GM21423 (cell line): ENCODE measurements at regions not wholly inside any gene's neighbourhood (a gene's known extent, or its start where the extent isn't known, plus 50 kb on each side); places are given as distances from the start of the nearest gene placed in this dataset.
"Not testable (repeated sequence)": the region's sequence is repeated elsewhere in the genome, so short reads cannot be mapped to it uniquely, and the experiment has no call there.

ENCODE experiments used
- ATAC-seq: cut with Tn5 transposase; IDR thresholded peaks from one replicate; pipeline ENCODE4 v1.9.1; 2021; ENCODE audit warnings: mild to moderate bottlenecking, moderate library complexity; ENCODE audit not compliant: unreplicated experiment

DNA sequence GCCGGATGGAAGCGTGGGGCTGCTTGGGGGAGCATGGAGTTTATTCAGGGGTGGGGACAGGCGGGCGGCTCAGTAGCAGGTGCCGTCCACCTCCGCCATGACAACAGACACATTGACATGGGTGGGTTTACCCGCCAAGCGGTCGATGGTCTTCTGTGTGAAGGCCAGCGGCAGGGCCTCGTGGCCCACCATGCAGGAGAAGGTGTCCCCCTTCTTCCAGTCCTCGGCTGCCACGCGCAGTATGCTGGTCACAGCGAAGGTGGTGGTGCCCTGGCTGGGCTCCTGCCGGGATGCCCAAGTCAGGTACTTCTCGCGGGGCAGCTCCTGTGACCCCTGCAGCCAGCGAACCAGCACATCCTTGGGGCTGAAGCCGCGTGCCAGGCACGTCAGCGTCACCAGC, 180.7 kb downstream of the TMEM121 start:
- ATAC-seq = not testable (repeated sequence)

DNA sequence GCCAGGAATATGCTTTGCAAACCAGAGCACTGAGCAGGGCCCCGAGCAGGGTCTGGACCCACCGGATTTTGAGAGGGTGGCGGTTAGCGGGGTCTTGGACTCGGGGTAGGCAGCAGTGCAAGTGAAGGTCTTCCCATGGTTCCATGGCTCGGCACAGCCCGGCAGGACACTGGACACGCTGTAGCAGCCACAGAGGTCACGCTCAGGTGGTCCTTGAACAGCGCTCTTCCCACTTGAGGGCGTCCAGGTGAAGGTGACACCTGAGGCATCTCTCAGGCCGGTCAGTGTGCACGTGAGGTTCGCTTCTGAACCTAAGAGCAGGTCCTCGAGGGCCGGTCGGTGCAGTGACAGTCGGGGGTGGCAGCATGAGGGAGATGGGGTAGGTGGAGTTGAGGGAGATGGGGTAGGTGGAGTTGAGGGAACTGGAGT, 181.4 kb downstream of the TMEM121 start:
- ATAC-seq = not testable (repeated sequence)

DNA sequence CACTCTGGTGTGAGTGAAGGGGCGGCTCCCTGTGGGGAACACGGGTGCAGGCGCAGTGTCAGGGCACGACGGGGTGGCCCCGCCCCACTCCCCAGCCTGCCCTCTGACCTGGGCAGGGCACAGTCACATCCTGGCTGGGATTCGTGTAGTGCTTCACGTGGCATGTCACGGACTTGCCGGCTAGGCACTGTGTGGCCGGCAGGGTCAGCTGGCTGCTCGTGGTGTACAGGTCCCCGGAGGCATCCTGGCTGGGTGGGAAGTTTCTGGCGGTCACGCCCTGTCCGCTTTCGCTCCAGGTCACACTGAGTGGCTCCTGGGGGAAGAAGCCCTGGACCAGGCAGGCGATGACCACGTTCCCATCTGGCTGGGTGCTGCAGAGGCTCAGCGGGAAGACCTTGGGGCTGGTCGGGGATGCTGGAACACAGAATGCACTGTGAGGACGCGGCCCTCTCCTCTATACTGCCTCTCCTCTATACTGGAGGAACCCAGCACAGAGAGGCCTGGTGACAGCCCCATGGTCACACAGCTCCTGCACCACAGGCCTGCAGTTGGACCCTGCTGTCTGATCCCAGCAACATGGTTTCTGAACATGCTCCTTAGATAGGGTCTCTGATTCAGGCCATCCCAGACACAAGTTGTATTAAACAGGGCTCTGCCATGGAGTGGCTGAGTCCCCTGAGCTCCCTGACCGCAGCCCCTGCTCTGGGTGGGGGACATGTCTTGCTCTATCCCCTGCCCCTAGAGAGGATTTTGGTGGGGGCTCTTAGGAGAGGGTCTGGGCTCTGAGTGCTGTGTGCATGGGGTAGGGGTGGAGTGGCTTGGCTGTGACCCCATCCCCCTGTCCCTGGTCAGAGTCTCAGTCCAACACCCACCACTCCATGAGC, 182.1 kb downstream of the TMEM121 start:
- not testable (repeated sequence) for ATAC-seq

DNA sequence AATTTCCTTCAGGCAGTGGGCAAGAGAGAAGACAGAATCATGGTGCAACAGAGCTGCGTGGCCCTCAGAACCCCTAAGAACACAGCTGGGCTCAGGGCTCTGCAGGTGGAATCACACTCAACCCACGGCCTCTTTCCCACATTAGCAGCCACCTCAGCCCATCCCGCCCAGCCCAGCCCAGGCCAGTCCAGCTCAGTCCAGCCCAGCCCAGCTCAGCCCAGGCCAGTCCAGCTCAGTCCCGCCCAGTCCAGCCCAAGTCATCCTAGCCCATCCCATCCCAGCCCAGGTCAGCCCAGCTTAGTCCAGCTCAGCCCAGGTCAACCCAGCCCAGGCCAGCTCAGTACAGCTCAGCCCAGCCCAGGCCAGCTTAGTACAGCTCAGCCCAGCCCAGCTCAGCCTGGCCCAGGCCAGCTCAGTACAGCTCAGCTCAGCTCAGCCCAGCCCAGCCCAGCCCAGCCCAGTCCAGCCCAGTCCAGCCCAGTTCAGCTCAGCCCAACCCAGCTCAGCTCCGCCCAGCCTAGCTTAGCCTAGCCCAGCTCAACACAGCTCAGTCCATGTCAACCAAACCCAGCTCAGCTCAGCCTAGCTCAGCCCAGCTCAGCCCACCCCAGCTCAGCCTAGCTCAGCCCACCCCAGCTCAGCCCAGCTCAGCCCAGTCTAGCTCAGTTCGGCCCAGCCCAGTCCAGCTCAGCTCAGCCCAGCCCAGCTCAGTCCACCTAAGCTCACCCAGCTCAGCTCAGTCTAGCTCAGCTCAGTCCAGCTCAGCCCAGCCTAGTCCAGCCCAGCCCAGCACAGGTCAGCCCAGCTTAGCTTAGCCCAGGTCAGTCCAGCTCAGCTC, 183.1 kb downstream of the TMEM121 start:
- ATAC-seq = no peak

DNA sequence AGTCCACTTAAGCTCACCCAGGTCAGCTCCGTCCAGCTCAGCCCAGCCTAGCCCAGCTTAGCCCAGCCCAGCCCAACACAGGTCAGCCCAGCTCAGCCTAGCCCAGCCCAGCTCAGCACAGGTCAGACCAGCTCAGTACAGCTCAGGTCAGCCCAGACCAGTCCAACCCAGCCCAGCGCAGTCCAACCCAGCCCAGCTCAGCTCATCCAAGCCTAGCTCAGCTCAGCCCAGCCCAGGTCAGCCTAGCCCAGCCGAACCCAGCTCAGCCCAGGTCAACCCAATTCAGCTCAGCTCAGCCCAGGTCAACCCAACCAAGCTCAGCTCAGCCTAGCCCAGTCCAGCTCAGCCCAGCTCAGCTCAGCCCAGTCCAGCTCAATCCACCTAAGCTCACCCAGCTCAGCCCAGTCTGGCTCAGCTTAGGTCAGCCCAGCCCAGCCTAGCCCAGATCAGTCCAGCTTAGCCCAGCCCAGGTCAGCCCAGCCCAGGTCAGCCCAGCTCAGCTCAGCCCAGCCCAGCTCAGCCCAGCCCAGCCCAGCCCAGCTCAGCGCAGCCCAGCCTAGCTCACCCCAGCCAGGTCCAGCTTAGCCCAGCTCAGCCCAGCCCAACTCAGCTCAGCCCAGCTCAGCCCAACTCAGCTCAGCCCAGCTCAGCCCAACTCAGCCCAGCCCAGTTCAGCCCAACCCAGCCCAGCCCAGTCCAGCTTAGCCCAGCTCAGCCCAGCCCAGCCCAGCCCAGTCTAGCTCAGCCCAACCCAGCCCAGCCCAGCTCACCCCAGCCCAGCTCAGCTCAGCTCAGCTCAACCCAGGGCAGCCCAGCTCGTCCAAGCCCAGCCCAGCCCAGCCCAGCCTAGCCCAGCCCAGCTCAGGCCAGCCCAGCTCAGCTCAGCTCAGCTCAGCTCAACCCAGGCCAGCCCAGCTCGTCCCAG, 184.0 kb downstream of the TMEM121 start:
- no peak for ATAC-seq

DNA sequence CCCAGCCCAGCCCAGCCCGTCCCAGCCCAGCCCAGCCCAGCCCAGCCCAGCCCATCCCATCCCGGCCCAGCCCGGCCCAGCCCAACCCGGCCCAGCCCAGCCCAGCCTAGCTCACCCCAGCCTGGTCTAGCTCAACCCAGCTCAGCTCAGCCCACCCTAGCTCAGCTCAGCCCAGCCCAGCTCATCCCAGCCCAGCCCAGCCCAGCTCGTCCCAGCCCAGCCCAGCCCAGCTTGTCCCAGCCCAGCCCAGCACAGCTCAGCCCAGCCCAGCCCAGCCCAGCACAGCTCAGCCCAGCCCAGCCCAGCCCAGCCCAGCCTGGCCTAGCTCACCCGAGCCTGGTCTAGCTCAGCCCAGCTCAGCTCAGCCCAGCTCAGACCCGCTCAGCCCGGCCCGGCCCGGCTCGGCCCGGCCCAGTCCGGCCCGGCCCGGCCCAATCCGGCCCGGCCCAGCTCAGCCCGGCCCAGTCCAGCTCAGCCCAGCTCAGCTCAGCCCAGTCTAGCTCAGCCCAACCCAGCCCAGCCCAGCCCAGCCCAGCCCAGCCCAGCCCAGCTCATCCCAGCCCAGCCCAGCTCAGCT, 184.7 kb downstream of the TMEM121 start:
- no peak for ATAC-seq

DNA sequence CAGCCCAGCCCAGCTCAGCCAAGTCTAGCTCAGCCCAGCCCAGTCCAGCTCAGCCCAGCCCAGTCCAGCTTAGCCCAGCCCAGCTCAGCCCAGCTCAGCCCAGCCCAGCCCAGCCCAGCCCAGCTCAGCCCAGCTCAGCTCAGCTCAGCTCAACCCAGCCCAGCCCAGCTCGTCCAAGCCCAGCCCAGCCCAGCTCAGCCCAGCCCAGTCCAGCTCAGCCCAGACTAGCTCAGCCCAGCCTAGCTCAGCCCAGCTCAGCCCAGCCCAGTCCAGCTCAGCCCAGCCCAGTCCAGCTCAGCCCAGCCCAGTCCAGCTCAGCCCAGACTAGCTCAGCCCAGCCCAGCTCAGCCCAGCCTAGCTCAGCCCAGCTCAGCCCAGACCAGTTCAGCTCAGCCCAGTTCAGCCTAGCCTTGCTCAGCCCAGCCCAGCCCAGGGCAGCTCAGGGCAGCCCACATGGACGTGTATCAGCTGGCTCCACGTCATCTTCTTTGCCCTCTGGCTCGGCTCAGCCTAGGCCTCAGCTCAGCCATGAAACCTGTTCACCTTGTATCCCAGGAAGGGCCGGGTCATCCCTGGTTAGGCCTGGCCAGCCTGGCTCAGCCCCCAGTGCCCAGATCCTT, 185.6 kb downstream of the TMEM121 start:
- no peak for ATAC-seq

DNA sequence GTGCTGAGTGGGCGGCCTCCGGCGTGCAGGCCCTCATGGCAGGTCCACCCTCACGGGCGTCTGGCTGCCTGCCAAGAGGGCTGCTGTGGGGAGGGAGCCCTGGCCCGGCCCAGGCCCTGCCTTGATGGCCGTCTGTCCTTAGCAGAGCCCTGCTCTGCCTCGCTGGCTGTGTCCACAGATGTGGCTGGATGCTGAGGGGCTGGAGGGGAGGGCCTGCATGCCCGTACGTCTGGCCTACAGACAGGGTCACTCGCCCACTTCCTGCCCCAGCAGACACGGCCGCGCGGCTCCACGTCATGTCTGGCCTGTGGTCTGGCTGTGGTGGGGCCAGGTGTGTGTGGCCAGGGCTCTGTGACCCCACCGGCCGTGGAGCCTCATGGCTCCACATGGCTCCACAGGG, 186.3 kb downstream of the TMEM121 start:
- ATAC-seq = not testable (repeated sequence)

DNA sequence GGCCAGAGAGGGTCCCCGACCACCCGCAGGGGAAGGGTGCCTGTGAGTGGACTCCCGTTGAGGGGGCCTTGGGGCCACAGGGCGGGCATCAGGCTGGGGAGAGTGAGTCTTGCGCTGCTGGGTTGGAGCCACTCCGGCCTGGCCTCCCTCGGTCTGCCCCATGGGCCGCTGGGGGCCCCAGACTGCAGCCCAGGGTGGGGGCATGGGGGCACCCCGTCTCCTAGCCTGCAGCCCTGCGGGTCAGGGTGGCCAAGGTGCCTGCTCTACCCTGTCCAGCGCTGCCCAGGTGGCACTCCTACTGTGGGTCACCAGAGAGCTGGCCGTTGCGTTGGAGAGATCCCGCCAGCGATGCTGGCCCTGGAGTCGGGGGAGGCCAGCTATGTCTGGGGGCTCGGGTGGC, 186.8 kb downstream of the TMEM121 start:
- not testable (repeated sequence) for ATAC-seq

DNA sequence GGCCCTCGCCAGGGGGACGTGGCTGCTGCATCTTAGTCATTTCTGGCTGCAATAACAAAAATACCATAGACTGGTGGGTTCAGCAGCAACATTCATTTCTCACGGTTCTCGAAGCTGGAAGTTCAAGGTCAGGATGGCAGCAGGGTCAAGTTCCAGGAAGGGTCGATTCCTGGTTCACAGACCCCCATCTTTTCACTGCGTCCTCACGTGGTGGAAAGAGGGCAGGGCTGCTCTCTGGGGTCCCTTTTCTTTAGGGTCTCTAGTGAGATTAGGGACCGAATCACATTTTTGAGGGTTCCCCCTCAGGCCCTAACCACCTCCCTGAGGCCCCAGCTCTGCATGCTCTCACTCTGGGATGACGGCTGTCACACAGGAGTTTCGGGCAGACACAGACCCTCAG, 187.5 kb downstream of the TMEM121 start:
- ATAC-seq = not testable (repeated sequence)

DNA sequence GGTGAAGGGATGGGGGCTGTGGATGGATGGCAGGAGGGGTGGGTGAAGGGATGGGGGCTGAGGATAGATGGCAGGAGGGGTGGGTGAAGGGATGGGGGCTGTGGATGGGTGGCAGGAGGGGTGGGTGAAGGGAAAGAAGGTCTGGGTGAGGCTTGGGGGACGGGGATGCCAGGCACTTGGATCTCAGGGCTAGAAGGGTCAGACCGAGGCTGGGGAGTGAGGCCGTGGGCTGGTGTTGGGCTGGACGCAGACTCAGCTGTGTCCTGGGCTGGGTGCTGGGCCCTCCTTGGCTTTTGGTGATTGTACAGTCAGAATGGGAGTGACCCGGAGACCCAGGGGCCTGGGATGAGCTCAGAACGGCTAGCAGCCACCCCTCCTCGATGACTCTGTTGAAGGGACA, 192.4 kb downstream of the TMEM121 start:
- ATAC-seq = not testable (repeated sequence)

DNA sequence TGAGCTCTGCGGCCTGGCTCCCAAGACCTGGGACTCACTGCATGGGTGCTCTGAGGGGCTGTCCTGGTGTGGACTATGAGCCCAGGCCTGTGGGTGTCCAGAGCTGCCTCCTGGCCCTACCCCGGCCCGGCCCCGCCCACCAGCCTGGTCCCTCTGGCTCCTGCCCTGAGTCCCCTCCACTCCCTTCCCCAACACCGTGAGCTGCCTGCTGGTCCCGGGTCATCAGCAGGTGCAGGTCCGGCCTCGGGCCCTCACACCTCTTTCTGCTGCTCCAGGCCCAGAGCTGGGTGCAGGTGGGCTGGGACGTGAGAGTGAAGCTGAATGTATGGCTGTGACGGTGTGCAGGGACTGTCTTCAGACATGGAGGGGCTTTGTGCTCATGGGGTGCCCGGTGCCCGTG, 193.7 kb downstream of the TMEM121 start:
- ATAC-seq = not testable (repeated sequence)

DNA sequence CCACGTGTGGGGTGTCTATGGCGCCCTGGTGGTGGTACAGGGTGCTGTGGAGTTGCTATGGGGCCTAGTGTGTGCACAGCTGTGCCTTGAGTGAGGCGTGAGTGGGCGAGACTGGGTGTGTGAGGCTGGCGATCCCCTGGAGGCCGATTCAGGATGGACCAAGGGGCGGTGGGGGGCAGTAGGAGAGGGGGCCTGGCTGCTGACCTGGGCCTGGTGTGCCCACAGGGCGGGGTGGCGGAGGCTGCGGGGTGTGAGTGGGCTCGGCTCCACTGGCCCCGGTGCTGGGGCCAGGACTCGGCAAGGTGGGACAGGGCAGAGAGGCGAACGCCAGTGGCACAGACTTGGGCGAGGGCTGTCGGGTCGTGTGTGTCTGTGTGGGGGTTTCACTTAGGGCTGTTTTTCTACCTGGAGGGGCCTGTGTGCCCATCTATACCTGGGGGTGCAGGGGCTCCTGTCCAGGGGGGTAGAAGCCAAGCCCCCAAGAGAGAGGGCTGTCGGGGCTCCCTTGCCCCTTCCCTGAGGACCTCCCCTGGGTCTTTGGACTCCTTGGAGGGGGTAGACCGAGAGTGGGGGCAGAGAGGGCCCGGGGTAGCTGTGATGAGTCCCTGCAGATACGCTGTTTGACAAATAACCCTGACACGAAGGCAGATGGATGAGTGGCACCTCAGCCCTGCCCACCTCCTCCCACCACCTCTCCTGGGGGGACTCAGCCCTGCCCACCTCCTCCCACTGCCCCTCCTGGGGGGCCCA, 194.6 kb downstream of the TMEM121 start:
- ATAC-seq = not testable (repeated sequence)

DNA sequence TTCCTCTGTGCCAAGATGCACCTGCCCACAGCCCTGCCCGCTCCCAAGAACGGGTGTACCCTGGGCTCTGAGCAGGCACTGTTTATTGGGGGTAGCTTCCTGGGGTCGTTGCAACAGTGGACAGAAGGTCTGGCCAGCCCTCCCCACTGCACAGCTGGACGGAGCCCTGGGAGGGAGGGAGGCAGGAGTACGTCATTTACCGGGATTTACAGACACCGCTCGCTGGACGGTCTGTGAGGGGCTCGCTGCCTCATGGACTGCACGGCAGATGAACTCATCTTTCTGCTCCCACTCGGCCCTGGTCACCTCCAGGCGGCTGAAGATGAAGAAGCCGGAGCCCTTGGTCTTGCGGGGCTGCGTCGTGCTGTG, 195.2 kb downstream of the TMEM121 start:
- not testable (repeated sequence) for ATAC-seq

DNA sequence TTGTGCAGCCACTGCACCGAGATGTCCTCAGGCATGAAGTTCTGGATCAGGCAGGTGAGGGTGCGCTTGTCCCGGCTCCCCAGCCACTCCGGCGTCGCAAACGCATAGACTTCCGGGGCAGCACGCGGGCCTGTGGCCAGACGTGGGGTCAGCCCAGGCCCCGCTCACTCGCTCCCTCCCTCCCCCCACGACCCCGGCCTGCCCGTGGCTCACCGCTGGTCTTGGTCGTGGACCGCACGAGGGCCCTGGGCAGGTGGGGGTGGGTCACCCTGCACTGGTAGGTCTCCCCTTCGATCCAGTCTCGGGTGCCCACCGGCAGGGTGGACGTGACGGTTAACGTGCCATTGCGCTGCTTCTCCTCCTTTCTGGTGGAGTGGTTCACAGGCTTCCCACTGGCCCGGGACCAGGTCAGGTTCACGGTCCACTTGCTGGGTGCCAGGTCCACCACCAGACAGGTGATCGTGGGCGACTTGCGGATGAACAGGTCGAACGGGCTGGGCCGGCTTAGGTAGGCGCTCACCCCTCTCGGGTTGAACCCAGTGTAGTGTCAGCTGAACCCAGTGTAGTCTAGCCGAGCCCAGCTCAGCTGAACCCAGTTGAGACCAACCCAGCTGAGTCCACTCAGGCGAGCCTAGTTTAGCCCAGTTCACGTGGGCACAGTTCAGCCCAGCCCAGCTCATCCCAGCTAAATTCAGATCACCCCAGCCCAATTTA, 195.8 kb downstream of the TMEM121 start:
- ATAC-seq = not testable (repeated sequence)

DNA sequence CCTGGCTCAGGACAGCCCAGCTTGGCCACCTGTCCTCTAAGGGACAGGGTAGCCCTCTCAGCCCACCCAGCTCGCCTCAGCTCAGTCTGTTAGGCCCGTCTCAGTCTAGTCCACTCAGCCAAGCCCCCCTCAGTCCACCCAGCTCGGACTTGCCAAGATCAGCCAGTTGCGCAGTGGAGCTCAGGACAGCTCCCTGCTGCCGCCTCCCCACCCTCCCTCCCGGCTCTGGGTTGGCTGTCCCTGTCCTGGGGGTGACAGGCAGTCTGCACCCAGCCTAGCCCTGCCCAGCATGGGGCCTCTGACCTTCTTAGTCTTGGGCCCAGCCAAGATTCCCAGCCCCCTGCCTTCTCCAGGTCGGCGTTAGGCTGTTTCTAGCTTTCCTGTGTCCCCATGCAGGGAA, 196.9 kb downstream of the TMEM121 start:
- not testable (repeated sequence) for ATAC-seq

DNA sequence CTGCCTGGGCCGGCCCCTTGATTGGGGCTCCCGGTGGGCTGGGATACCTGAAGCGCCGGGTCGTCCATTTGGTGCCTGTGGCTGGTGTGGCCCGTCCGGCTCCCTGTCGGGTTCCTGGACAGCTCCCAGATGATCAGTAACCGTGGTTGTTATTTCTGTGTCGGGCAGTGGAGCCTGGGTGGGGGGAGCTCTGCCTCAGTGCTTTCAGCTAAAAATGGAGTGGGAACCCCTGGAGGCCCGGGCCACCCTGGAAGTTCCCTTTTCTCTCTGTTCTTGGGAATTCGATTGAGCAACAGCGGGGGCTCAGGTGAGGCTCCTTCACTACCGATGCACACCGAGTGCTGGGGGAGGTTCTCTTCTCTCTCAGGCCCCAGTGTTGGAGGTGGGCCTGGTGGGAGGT, 197.4 kb downstream of the TMEM121 start:
- not testable (repeated sequence) for ATAC-seq

DNA sequence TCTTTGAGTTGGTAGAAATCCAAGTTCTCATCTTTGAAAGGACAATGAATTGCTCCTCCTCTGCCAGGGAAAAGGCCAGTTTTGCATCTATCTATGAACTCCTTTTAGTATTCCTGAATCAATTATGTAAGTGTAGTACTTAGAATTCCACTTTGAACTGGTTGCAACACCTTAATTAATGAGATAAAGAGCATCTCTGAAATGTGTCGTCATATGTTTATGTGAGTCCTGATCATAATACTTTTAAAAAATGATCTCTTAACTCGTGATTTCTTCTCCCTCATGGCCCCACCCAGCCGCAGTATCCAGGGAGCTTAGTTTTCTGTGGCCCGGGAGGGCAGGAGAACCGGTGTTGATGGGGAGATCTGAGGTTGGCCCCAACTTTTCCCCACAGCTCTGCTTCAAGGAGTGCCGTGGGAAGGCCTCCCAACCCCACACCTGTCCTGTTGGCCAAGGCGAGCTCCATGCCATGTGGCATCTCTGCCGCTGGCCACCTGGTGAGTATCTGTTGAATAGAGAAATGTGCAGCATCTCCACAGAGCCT, 203.5 kb downstream of the TMEM121 start:
- ATAC-seq = not testable (repeated sequence)
